GM21576 (cell line): ENCODE measurements at regions not wholly inside any gene's neighbourhood (a gene's known extent, or its start where the extent isn't known, plus 50 kb on each side); places are given as distances from the start of the nearest gene placed in this dataset.
"Not testable (repeated sequence)": the region's sequence is repeated elsewhere in the genome, so short reads cannot be mapped to it uniquely, and the experiment has no call there.

ENCODE experiments used
- ATAC-seq: cut with Tn5 transposase; IDR thresholded peaks from one replicate; pipeline ENCODE4 v1.9.1; 2021; ENCODE audit warnings: mild to moderate bottlenecking, moderate library complexity; ENCODE audit not compliant: unreplicated experiment

GRCh38 chr1:38169121-38169520, 122.5 kb upstream of the POU3F1 start:
- no peak for ATAC-seq

GRCh38 chr1:38168365-38168764, 121.8 kb upstream of the POU3F1 start:
- ATAC-seq: no peak

GRCh38 chr1:38166461-38166860, 119.9 kb upstream of the POU3F1 start:
- no peak for ATAC-seq

GRCh38 chr1:38153778-38154470, 107.3 kb upstream of the POU3F1 start:
- ATAC-seq: no peak

- ATAC-seq: no peak
Observed at GRCh38 chr1:38153066-38153777, 106.6 kb upstream of the POU3F1 start.

- ATAC-seq: no peak
Observed at GRCh38 chr1:38152351-38153065, 105.9 kb upstream of the POU3F1 start.

GRCh38 chr1:38151399-38151798, 104.8 kb upstream of the POU3F1 start:
- no peak for ATAC-seq

GRCh38 chr1:38146079-38146478, 99.5 kb upstream of the POU3F1 start:
- not testable (repeated sequence) for ATAC-seq

- no peak for ATAC-seq
Observed at GRCh38 chr1:38142606-38143005, 96.0 kb upstream of the POU3F1 start.

- no peak for ATAC-seq
Observed at GRCh38 chr1:38141483-38141882, 94.9 kb upstream of the POU3F1 start.

GRCh38 chr1:38139738-38140487, 93.3 kb upstream of the POU3F1 start:
- no peak for ATAC-seq

GRCh38 chr1:38138498-38139233, 92.1 kb upstream of the POU3F1 start:
- no peak for ATAC-seq

- ATAC-seq: no peak
Observed at GRCh38 chr1:38137164-38137563, 90.6 kb upstream of the POU3F1 start.

- no peak for ATAC-seq
Observed at GRCh38 chr1:38135625-38136414, 89.2 kb upstream of the POU3F1 start.

- no peak for ATAC-seq
Observed at GRCh38 chr1:38134294-38134755, 87.7 kb upstream of the POU3F1 start.

- no peak for ATAC-seq
Observed at GRCh38 chr1:38133756-38134155, 87.2 kb upstream of the POU3F1 start.

GRCh38 chr1:38133304-38133703, 86.7 kb upstream of the POU3F1 start:
- ATAC-seq: no peak

- no peak for ATAC-seq
Observed at GRCh38 chr1:38132681-38133080, 86.1 kb upstream of the POU3F1 start.

GRCh38 chr1:38131024-38131585, 84.5 kb upstream of the POU3F1 start:
- ATAC-seq: no peak
